GM06990 (cell line): ENCODE measurements at regions not wholly inside any gene's neighbourhood (a gene's known extent, or its start where the extent isn't known, plus 50 kb on each side); places are given as distances from the start of the nearest gene placed in this dataset.

Experiments used
- DNase-seq: peaks from one replicate; pipeline ENCODE4 v3.0.0-alpha.2; 2011; ENCODE audit not compliant: insufficient read length; ENCODE audit errors: extremely low read depth
- H3K27me3 ChIP-seq: replicated peaks from 2 replicates; pipeline ENCODE4 v1.6.0; 2011; ENCODE audit warnings: low read length; ENCODE audit not compliant: control insufficient read depth, insufficient read depth
- H3K36me3 ChIP-seq: 2 replicates; pipeline ENCODE4 v1.5.1; 2011; ENCODE audit warnings: low read length; ENCODE audit not compliant: control insufficient read depth, insufficient read depth
- H3K4me3 ChIP-seq: replicated peaks from 2 replicates; pipeline ENCODE4 v1.5.1; 2011; ENCODE audit warnings: low read depth, mild to moderate bottlenecking, control low read depth, low read length
- CTCF ChIP-seq: IDR thresholded peaks from 2 replicates; pipeline ENCODE4 v1.5.1; 2011; ENCODE audit warnings: low read length, control low read depth, mild to moderate bottlenecking, inconsistent platforms; ENCODE audit not compliant: insufficient read depth, poor library complexity, severe bottlenecking

GRCh38 chr4:136737066-136737465, 795.2 kb downstream of the PCDH18 start:
- H3K4me3 ChIP-seq, result no peak overlapping the region
- H3K27me3 ChIP-seq, result no peaks in the 10 kb centered on the region
- no peaks in the 10 kb centered on the region for H3K36me3 ChIP-seq
- DNase-seq, result no peak
- no peak for TF ChIP-seq CTCF

GRCh38 chr4:136731025-136731424, 801.3 kb downstream of the PCDH18 start:
- no peak for TF ChIP-seq CTCF
- no peaks in the 10 kb centered on the region for H3K27me3 ChIP-seq
- no peak overlapping the region for H3K4me3 ChIP-seq
- H3K36me3 ChIP-seq, result no peaks in the 10 kb centered on the region
- no peak for DNase-seq

- no peak overlapping the region for H3K4me3 ChIP-seq
Measured at GRCh38 chr4:136725286-136726081, 806.8 kb downstream of the PCDH18 start.

GRCh38 chr4:136713140-136713539, 819.2 kb downstream of the PCDH18 start:
- no peak for DNase-seq
- no peak for TF ChIP-seq CTCF
- Histone ChIP-seq H3K27me3 (no peaks in the 10 kb centered on the region), H3K36me3 (no peaks in the 10 kb centered on the region), H3K4me3 (no peak overlapping the region)

More at GRCh38 chr4:136725286-136726081, 806.8 kb downstream of the PCDH18 start:
- no peak for TF ChIP-seq CTCF
- Histone ChIP-seq H3K27me3 (no peaks in the 10 kb centered on the region), H3K36me3 (no peaks in the 10 kb centered on the region)
- DNase-seq, result no peak

GRCh38 chr4:136709897-136710296, 822.4 kb downstream of the PCDH18 start:
- TF ChIP-seq CTCF, result no peak
- H3K4me3 ChIP-seq, result no peak overlapping the region
- no peaks in the 10 kb centered on the region for H3K36me3 ChIP-seq
- DNase-seq, result no peak
- no peaks in the 10 kb centered on the region for H3K27me3 ChIP-seq
